GM21528 (cell line): ENCODE measurements at regions not wholly inside any gene's neighbourhood (a gene's known extent, or its start where the extent isn't known, plus 50 kb on each side); places are given as distances from the start of the nearest gene placed in this dataset.

Source experiments
- ATAC-seq: cut with Tn5 transposase; IDR thresholded peaks from one replicate; pipeline ENCODE4 v1.9.1; 2021; ENCODE audit warnings: mild to moderate bottlenecking, moderate library complexity; ENCODE audit not compliant: unreplicated experiment, low FRiP score

- ATAC-seq: no peak
Observed at GRCh38 chr1:94734963-94735901, 84.9 kb upstream of the SLC44A3 start.

- ATAC-seq: no peak
Observed at GRCh38 chr1:94731891-94732290, 88.3 kb upstream of the SLC44A3 start.

- ATAC-seq: no peak
Observed at GRCh38 chr1:94730450-94730849, 89.7 kb upstream of the SLC44A3 start.

- ATAC-seq: no peak
Observed at GRCh38 chr1:94729267-94729666, 90.9 kb upstream of the SLC44A3 start.

GRCh38 chr1:94727846-94728715 lies 92.1 kb upstream of the SLC44A3 start:
- no peak for ATAC-seq

- no peak for ATAC-seq
Observed at GRCh38 chr1:94726981-94727685, 93.0 kb upstream of the SLC44A3 start.

GRCh38 chr1:94725566-94725965 lies 94.6 kb upstream of the SLC44A3 start:
- ATAC-seq: no peak

- no peak for ATAC-seq
Observed at GRCh38 chr1:94723894-94724293, 96.3 kb upstream of the SLC44A3 start.

GRCh38 chr1:94723463-94723862 lies 96.7 kb upstream of the SLC44A3 start:
- no peak for ATAC-seq

- ATAC-seq: no peak
Observed at GRCh38 chr1:94722181-94722580, 98.0 kb upstream of the SLC44A3 start.

GRCh38 chr1:94721240-94721639 lies 98.9 kb upstream of the SLC44A3 start:
- no peak for ATAC-seq

GRCh38 chr1:94719926-94720793 lies 100.0 kb upstream of the SLC44A3 start:
- peak; percentile 99 for ATAC-seq

- ATAC-seq: no peak
Observed at GRCh38 chr1:94716965-94717364, 103.2 kb upstream of the SLC44A3 start.

- ATAC-seq: no peak
Observed at GRCh38 chr1:94715321-94715720, 104.8 kb upstream of the SLC44A3 start.

GRCh38 chr1:94714552-94714951 lies 105.6 kb upstream of the SLC44A3 start:
- no peak for ATAC-seq

GRCh38 chr1:94714152-94714551 lies 106.0 kb upstream of the SLC44A3 start:
- no peak for ATAC-seq

- ATAC-seq: peak; percentile 71
Observed at GRCh38 chr1:94713472-94714141, 106.5 kb upstream of the SLC44A3 start.

- no peak for ATAC-seq
Observed at GRCh38 chr1:94709891-94710581, 110.1 kb upstream of the SLC44A3 start.

GRCh38 chr1:94708811-94709210 lies 111.3 kb upstream of the SLC44A3 start:
- ATAC-seq: no peak
